ENCODE measurements at regions not wholly inside any gene's neighbourhood (a gene's known extent, or its start where the extent isn't known, plus 50 kb on each side); places are given as distances from the start of the nearest gene placed in this dataset.
"Not testable (repeated sequence)": the region's sequence is repeated elsewhere in the genome, so short reads cannot be mapped to it uniquely, and the experiment has no call there.

- intact Hi-C loops (cut with DNase I), result no loop called here
- TF ChIP-seq CTCF (IDR thresholded peaks at IDR 0.05) (no peak), POLR2AphosphoS5 (IDR thresholded peaks at IDR 0.05) (no peak), POLR2A (IDR thresholded peaks at IDR 0.05; ENCODE audit: low read depth) (no peak), EP300 (IDR thresholded peaks at IDR 0.05) (no peak)
Measured at GRCh38 chr6:150694889-150695288, 95.2 kb downstream of the PLEKHG1 start.

GRCh38 chr6:150695652-150696051 lies 96.0 kb downstream of the PLEKHG1 start:
- TF ChIP-seq EP300 (IDR thresholded peaks at IDR 0.05), result no peak
- TF ChIP-seq CTCF (IDR thresholded peaks at IDR 0.05), result no peak
- no peak for TF ChIP-seq POLR2AphosphoS5 (IDR thresholded peaks at IDR 0.05)
- TF ChIP-seq POLR2A (IDR thresholded peaks at IDR 0.05; ENCODE audit: low read depth), result no peak
- 86% methylated on average over 2 of the region's 2 CpGs for WGBS
- Histone ChIP-seq H3K4me3 (no peak overlapping the region), H3K27me3 (no peaks in the 10 kb centered on the region), H3K4me1 (peaks cover 0 to 8% (median under 1%) of the 10 kb centered on the region in 4 donors), H3K36me3 (no peaks in the 10 kb centered on the region), H3K9me3 (no peaks in the 10 kb centered on the region), H3K27ac (replicated peaks in 1 of 4) (no peak overlapping the region)
- intact Hi-C loops (cut with DNase I), result no loop called here
- DNase-seq (ENCODE audit: extremely low spot score), result no peak

More at GRCh38 chr6:150694889-150695288, 95.2 kb downstream of the PLEKHG1 start:
- H3K36me3 ChIP-seq, result no peaks in the 10 kb centered on the region
- no peak overlapping the region for H3K4me3 ChIP-seq
- H3K27me3 ChIP-seq, result no peaks in the 10 kb centered on the region
- H3K4me1 ChIP-seq, result peaks cover 0 to 8% (median 3%) of the 10 kb centered on the region in 4 donors
- DNase-seq (ENCODE audit: extremely low spot score), result no peak
- no peak overlapping the region for H3K27ac ChIP-seq (replicated peaks in 1 of 4)
- H3K9me3 ChIP-seq, result no peaks in the 10 kb centered on the region

GRCh38 chr6:150696190-150696589 lies 96.5 kb downstream of the PLEKHG1 start:
- DNase-seq (ENCODE audit: extremely low spot score), result no peak
- 82% methylated on average over 8 of the region's 8 CpGs for WGBS
- H3K4me1 ChIP-seq, result peaks cover 0 to 8% (median 0%) of the 10 kb centered on the region in 4 donors
- no peaks in the 10 kb centered on the region for H3K9me3 ChIP-seq
- H3K27ac ChIP-seq (replicated peaks in 1 of 4), result no peak overlapping the region
- TF ChIP-seq CTCF (IDR thresholded peaks at IDR 0.05) (no peak), POLR2AphosphoS5 (IDR thresholded peaks at IDR 0.05) (no peak), EP300 (IDR thresholded peaks at IDR 0.05) (no peak), POLR2A (IDR thresholded peaks at IDR 0.05; ENCODE audit: low read depth) (no peak)
- no peaks in the 10 kb centered on the region for H3K27me3 ChIP-seq
- intact Hi-C loops (cut with DNase I), result no loop called here
- no peak overlapping the region for H3K4me3 ChIP-seq
- no peaks in the 10 kb centered on the region for H3K36me3 ChIP-seq

- WGBS, result 95% methylated on average over 3 of the region's 3 CpGs
- H3K36me3 ChIP-seq; H3K27me3 ChIP-seq; H3K27ac ChIP-seq (replicated peaks in 1 of 4); H3K4me1 ChIP-seq; DNase-seq (ENCODE audit: extremely low spot score); H3K9me3 ChIP-seq; intact Hi-C loops (cut with DNase I); H3K4me3 ChIP-seq: not testable (repeated sequence)
Measured at GRCh38 chr6:150696918-150697317, 97.2 kb downstream of the PLEKHG1 start.

- DNase-seq (ENCODE audit: extremely low spot score), result no peak
- Histone ChIP-seq H3K36me3 (no peaks in the 10 kb centered on the region), H3K4me1 (peaks cover 0 to 8% (median 0%) of the 10 kb centered on the region in 4 donors), H3K27me3 (no peaks in the 10 kb centered on the region), H3K9me3 (no peaks in the 10 kb centered on the region), H3K27ac (replicated peaks in 1 of 4) (no peak overlapping the region), H3K4me3 (no peak overlapping the region)
- TF ChIP-seq POLR2A (IDR thresholded peaks at IDR 0.05; ENCODE audit: low read depth), result no peak
- no peak for TF ChIP-seq CTCF (IDR thresholded peaks at IDR 0.05)
- peak in 1 of 2 donors; percentile 19 for TF ChIP-seq POLR2AphosphoS5 (IDR thresholded peaks at IDR 0.05)
- no peak for TF ChIP-seq EP300 (IDR thresholded peaks at IDR 0.05)
- 81% methylated on average over 2 of the region's 2 CpGs for whole genome bisulfite sequencing
- intact Hi-C loops (cut with DNase I), result no loop called here
Measured at GRCh38 chr6:150697515-150697914, 97.8 kb downstream of the PLEKHG1 start.
